NT2/D1 (cell line): ENCODE measurements at regions not wholly inside any gene's neighbourhood (a gene's known extent, or its start where the extent isn't known, plus 50 kb on each side); places are given as distances from the start of the nearest gene placed in this dataset.

Experiments used
- SUZ12 ChIP-seq: IDR thresholded peaks from 2 replicates; pipeline ENCODE4 v1.6.1; 2011; ENCODE audit not compliant: insufficient read length, insufficient read depth; ENCODE audit errors: extremely low read depth
- YY1 ChIP-seq: IDR thresholded peaks from 2 replicates; pipeline ENCODE4 v1.6.1; 2011; ENCODE audit not compliant: insufficient read length, insufficient read depth
- ZNF274 ChIP-seq: IDR thresholded peaks from 2 replicates; pipeline ENCODE4 v1.6.1; 2011; ENCODE audit warnings: mild to moderate bottlenecking, low read depth, low read length

- TF ChIP-seq ZNF274, result no peak
- no peak for TF ChIP-seq YY1
- no peak for TF ChIP-seq SUZ12
Observed at GRCh38 chr10:4407783-4408182, 418.2 kb upstream of the AKR1E2 start.
